ENCODE measurements at regions not wholly inside any gene's neighbourhood (a gene's known extent, or its start where the extent isn't known, plus 50 kb on each side); places are given as distances from the start of the nearest gene placed in this dataset.
"Not testable (repeated sequence)": the region's sequence is repeated elsewhere in the genome, so short reads cannot be mapped to it uniquely, and the experiment has no call there.

- no peak for DNase-seq (ENCODE audit: low read depth in 4 of 4, low spot score in 1 of 4)
These were observed 1960.9 kb upstream of the DEFB115 start for GRCh38 chr20:29296256-29297230.

GRCh38 chr20:29297411-29298270 lies 1959.8 kb upstream of the DEFB115 start:
- DNase-seq (ENCODE audit: low read depth in 4 of 4, low spot score in 1 of 4) = no peak

- DNase-seq (ENCODE audit: low read depth in 4 of 4, low spot score in 1 of 4) = no peak
These were observed 1959.2 kb upstream of the DEFB115 start for GRCh38 chr20:29298271-29298590.

- DNase-seq (ENCODE audit: low read depth in 4 of 4, low spot score in 1 of 4) = no peak
These were observed 1958.5 kb upstream of the DEFB115 start for GRCh38 chr20:29298759-29299613.

- DNase-seq (ENCODE audit: low read depth in 4 of 4, low spot score in 1 of 4) = no peak
These were observed 1957.5 kb upstream of the DEFB115 start for GRCh38 chr20:29299811-29300578.

GRCh38 chr20:29300579-29301551 lies 1956.6 kb upstream of the DEFB115 start:
- no peak for DNase-seq (ENCODE audit: low read depth in 4 of 4, low spot score in 1 of 4)

- DNase-seq (ENCODE audit: low read depth in 4 of 4, low spot score in 1 of 4) = no peak
These were observed 1955.7 kb upstream of the DEFB115 start for GRCh38 chr20:29301624-29302259.

GRCh38 chr20:29302979-29303644 lies 1954.4 kb upstream of the DEFB115 start:
- DNase-seq (ENCODE audit: low read depth in 4 of 4, low spot score in 1 of 4) = no peak

- DNase-seq (ENCODE audit: low read depth in 4 of 4, low spot score in 1 of 4) = no peak
These were observed 1950.9 kb upstream of the DEFB115 start for GRCh38 chr20:29306390-29307072.

- DNase-seq (ENCODE audit: low read depth in 4 of 4, low spot score in 1 of 4) = not testable (repeated sequence)
These were observed 1950.0 kb upstream of the DEFB115 start for GRCh38 chr20:29307484-29307883.

- not testable (repeated sequence) for DNase-seq (ENCODE audit: low read depth in 4 of 4, low spot score in 1 of 4)
These were observed 1948.5 kb upstream of the DEFB115 start for GRCh38 chr20:29308956-29309355.

GRCh38 chr20:29309481-29309880 lies 1948.0 kb upstream of the DEFB115 start:
- not testable (repeated sequence) for DNase-seq (ENCODE audit: low read depth in 4 of 4, low spot score in 1 of 4)

- DNase-seq (ENCODE audit: low read depth in 4 of 4, low spot score in 1 of 4) = not testable (repeated sequence)
These were observed 1946.4 kb upstream of the DEFB115 start for GRCh38 chr20:29311046-29311445.

GRCh38 chr20:29312679-29313078 lies 1944.8 kb upstream of the DEFB115 start:
- not testable (repeated sequence) for DNase-seq (ENCODE audit: low read depth in 4 of 4, low spot score in 1 of 4)

- DNase-seq (ENCODE audit: low read depth in 4 of 4, low spot score in 1 of 4) = no peak
These were observed 1944.0 kb upstream of the DEFB115 start for GRCh38 chr20:29313481-29313880.

- no peak for DNase-seq (ENCODE audit: low read depth in 4 of 4, low spot score in 1 of 4)
These were observed 1943.2 kb upstream of the DEFB115 start for GRCh38 chr20:29314294-29314693.

GRCh38 chr20:29318871-29319461 lies 1938.5 kb upstream of the DEFB115 start:
- DNase-seq (ENCODE audit: low read depth in 4 of 4, low spot score in 1 of 4) = no peak

Measured in stimulated activated CD4-positive, alpha-beta T cell treated with anti-CD3 and anti-CD28 coated beads, Interleukin-1b, Interleukin-23, amount 100 ng/mL, for 24 hours (primary cell).